Endothelial cell (in vitro differentiated cells): ENCODE measurements at regions not wholly inside any gene's neighbourhood (a gene's known extent, or its start where the extent isn't known, plus 50 kb on each side); places are given as distances from the start of the nearest gene placed in this dataset.
"Not testable (repeated sequence)": the region's sequence is repeated elsewhere in the genome, so short reads cannot be mapped to it uniquely, and the experiment has no call there.

Source experiments
- DNase-seq: peaks from one replicate; pipeline ENCODE4 v3.0.0; 2021; ENCODE audit warnings: low spot score
- H3K27ac Mint-ChIP-seq: one replicate; pipeline ENCODE4 v1.8.0; 2021; ENCODE audit warnings: mixed read lengths, inconsistent platforms; ENCODE audit not compliant: unreplicated experiment
- H3K27me3 Mint-ChIP-seq: one replicate; pipeline ENCODE4 v1.8.0; 2021; ENCODE audit warnings: mild to moderate bottlenecking, moderate library complexity, mixed read lengths, inconsistent platforms; ENCODE audit not compliant: unreplicated experiment
- H3K36me3 Mint-ChIP-seq: one replicate; pipeline ENCODE4 v1.8.0; 2021; ENCODE audit warnings: mild to moderate bottlenecking, low read depth, mixed read lengths, inconsistent platforms; ENCODE audit not compliant: unreplicated experiment
- H3K4me1 Mint-ChIP-seq: one replicate; pipeline ENCODE4 v1.8.0; 2021; ENCODE audit warnings: mild to moderate bottlenecking, mixed read lengths, inconsistent platforms; ENCODE audit not compliant: unreplicated experiment
- H3K4me3 Mint-ChIP-seq: one replicate; pipeline ENCODE4 v1.8.0; 2021; ENCODE audit warnings: mild to moderate bottlenecking, mixed read lengths, inconsistent platforms; ENCODE audit not compliant: unreplicated experiment
- H3K9me3 Mint-ChIP-seq: one replicate; pipeline ENCODE4 v1.8.0; 2021; ENCODE audit warnings: mixed read lengths, inconsistent platforms; ENCODE audit not compliant: unreplicated experiment
- CTCF ChIP-seq: fragments of 200-600 bp; sonication (generic); IDR thresholded peaks from one replicate; pipeline ENCODE4 v1.5.0; 2021; ENCODE audit warnings: antibody characterized with exemption; ENCODE audit not compliant: unreplicated experiment

- Mint-ChIP-seq H3K27ac (no peak overlapping the region), H3K4me1 (no peaks in the 10 kb centered on the region), H3K36me3 (peaks cover 11% of the 10 kb centered on the region), H3K4me3 (no peak overlapping the region), H3K9me3 (peaks cover 40% of the 10 kb centered on the region), H3K27me3 (peaks cover 5% of the 10 kb centered on the region)
- DNase-seq = no peak
- TF ChIP-seq CTCF = no peak
Observed at GRCh38 chr12:127966331-127966730, 300.6 kb upstream of the TMEM132C start.

- peaks cover 7% of the 10 kb centered on the region for H3K27me3 Mint-ChIP-seq
- peaks cover 10% of the 10 kb centered on the region for H3K36me3 Mint-ChIP-seq
- TF ChIP-seq CTCF = no peak
- no peak overlapping the region for H3K4me3 Mint-ChIP-seq
- no peak overlapping the region for H3K27ac Mint-ChIP-seq
- DNase-seq = no peak
- H3K4me1 Mint-ChIP-seq = no peaks in the 10 kb centered on the region
- peaks cover 58% of the 10 kb centered on the region for H3K9me3 Mint-ChIP-seq
Observed at GRCh38 chr12:127970491-127970890, 296.5 kb upstream of the TMEM132C start.

- Mint-ChIP-seq H3K27me3 (peaks cover 4% of the 10 kb centered on the region), H3K27ac (no peak overlapping the region), H3K9me3 (peaks cover 54% of the 10 kb centered on the region), H3K4me1 (no peaks in the 10 kb centered on the region), H3K36me3 (peaks cover 25% of the 10 kb centered on the region), H3K4me3 (no peak overlapping the region)
- DNase-seq = no peak
- TF ChIP-seq CTCF = no peak
Observed at GRCh38 chr12:127980585-127980984, 286.4 kb upstream of the TMEM132C start.

- H3K27ac Mint-ChIP-seq = no peak overlapping the region
- no peak for DNase-seq
- H3K27me3 Mint-ChIP-seq = peaks cover 2% of the 10 kb centered on the region
- H3K4me3 Mint-ChIP-seq = no peak overlapping the region
- no peaks in the 10 kb centered on the region for H3K4me1 Mint-ChIP-seq
- no peak for TF ChIP-seq CTCF
- peaks cover 34% of the 10 kb centered on the region for H3K36me3 Mint-ChIP-seq
- peaks cover 62% of the 10 kb centered on the region for H3K9me3 Mint-ChIP-seq
Observed at GRCh38 chr12:127981875-127982274, 285.1 kb upstream of the TMEM132C start.

- H3K27ac Mint-ChIP-seq, H3K4me3 Mint-ChIP-seq, H3K27me3 Mint-ChIP-seq, H3K4me1 Mint-ChIP-seq, DNase-seq: not testable (repeated sequence)
- Mint-ChIP-seq H3K36me3 (peaks cover 29% of the 10 kb centered on the region), H3K9me3 (peaks cover 58% of the 10 kb centered on the region)
Observed at GRCh38 chr12:127983213-127983791, 283.7 kb upstream of the TMEM132C start.
